HCT116 (cell line): ENCODE measurements at regions not wholly inside any gene's neighbourhood (a gene's known extent, or its start where the extent isn't known, plus 50 kb on each side); places are given as distances from the start of the nearest gene placed in this dataset.

ENCODE experiments used
- ATAC-seq: fragments of 200-7000 bp; cut with Tn5 transposase; 2 replicates; pipeline ENCODE4 v1.9.1; 2020; ENCODE audit warnings: mild to moderate bottlenecking, moderate library complexity
- BruUV-seq: library from RNA; stranded (reverse); fragments of 400-500 nt; replicated peaks from 2 replicates; lab custom pipeline; 2021; lab: Mats Ljungman, UMichigan
- CTCF ChIA-PET: fragments of 300-600 bp; sonication (Branson Sonifier 250); formaldehyde crosslinking; loops from one replicate; lab custom pipeline; 2021; ENCODE audit warnings: antibody characterized with exemption; lab: Charles Lee
- POLR2A ChIA-PET: fragments of 300-600, 350-600 bp; sonication (Branson Sonifier 250); formaldehyde crosslinking; loops from one replicate; lab custom pipeline; 2021; ENCODE audit warnings: antibody characterized with exemption; lab: Charles Lee
- RAD21 ChIA-PET, 2 experiments: fragments of 300-600 bp; sonication (Branson Sonifier 250); formaldehyde crosslinking; loops; one replicate each; lab custom pipeline; 2023; ENCODE audit warnings: low total read pairs in 2 of 2; ENCODE audit not compliant: uncharacterized antibody in 2 of 2, unreplicated experiment in 2 of 2, low non-redundant PET in 1 of 2; lab: Charles Lee
- DNase-seq: peaks from one replicate; pipeline ENCODE4 v3.0.0-alpha.2; 2010; ENCODE audit warnings: low read depth, low spot score
- H2AFZ ChIP-seq: fragments of 200-600 bp; shearing (Covaris generic), sonication (generic); 2 replicates; pipeline ENCODE4 v1.6.1; 2017; ENCODE audit warnings: low read depth, mixed run types, mixed read lengths, antibody characterized with exemption, low read length; ENCODE audit not compliant: poor library complexity, severe bottlenecking
- H3K27ac ChIP-seq: 2 replicates; pipeline ENCODE4 v1.5.1; 2012; ENCODE audit warnings: low read depth, low read length
- H3K27me3 ChIP-seq: fragments of 200-600 bp; sonication (generic); 2 replicates; pipeline ENCODE4 v1.6.1; 2016; ENCODE audit warnings: mixed run types, low read length, mixed read lengths; ENCODE audit not compliant: insufficient read depth
- H3K36me3 ChIP-seq, 2 experiments: fragments of 200-500 bp in 1 of 2; fragments of 200-600 bp in 1 of 2; sonication (Bioruptor generic) in 1 of 2; sonication (generic) in 1 of 2; 2 replicates each; pipeline versions ENCODE4 v1.5.1 to v1.6.1; 2014 to 2016; ENCODE audit warnings: low read length in 2 of 2, inconsistent platforms in 1 of 2, mixed read lengths in 1 of 2, mixed run types in 1 of 2; ENCODE audit not compliant: insufficient read depth in 2 of 2, control insufficient read depth in 1 of 2
- H3K4me1 ChIP-seq, 2 experiments: fragments of 200-600 bp in 1 of 2; sonication (generic) in 1 of 2; 2 replicates each; pipeline versions ENCODE4 v1.5.1 to v1.6.1; 2012 to 2017; ENCODE audit warnings: low read length in 2 of 2, inconsistent platforms in 1 of 2, mild to moderate bottlenecking in 1 of 2, mixed read lengths in 1 of 2, mixed run types in 1 of 2, moderate library complexity in 1 of 2; ENCODE audit not compliant: insufficient read depth in 2 of 2, control insufficient read depth in 1 of 2
- H3K4me2 ChIP-seq: fragments of 200-600 bp; sonication (generic); 2 replicates; pipeline ENCODE4 v1.6.1; 2017; ENCODE audit warnings: mixed run types, low read length, mixed read lengths
- H3K4me3 ChIP-seq, 2 experiments: fragments of 200-600 bp in 1 of 2; sonication (generic) in 1 of 2; replicated peaks in 1 of 2; 2 replicates each; pipeline ENCODE4 v1.5.1; 2011 to 2016; ENCODE audit warnings: low read length in 2 of 2, control low read depth in 1 of 2, low read depth in 1 of 2, mild to moderate bottlenecking in 1 of 2, mixed read lengths in 1 of 2, mixed run types in 1 of 2
- H3K79me2 ChIP-seq: fragments of 200-600 bp; sonication (generic); 2 replicates; pipeline ENCODE4 v1.6.1; 2017; ENCODE audit warnings: mild to moderate bottlenecking, mixed run types, low read length, moderate library complexity, mixed read lengths; ENCODE audit not compliant: insufficient read depth
- H3K9ac ChIP-seq: fragments of 200-600 bp; sonication (generic); 2 replicates; pipeline ENCODE4 v1.6.1; 2016; ENCODE audit warnings: low read length, mixed read lengths
- H3K9me2 ChIP-seq: fragments of 200-600 bp; sonication (generic), shearing (Covaris generic); 2 replicates; pipeline ENCODE4 v1.6.1; 2017; ENCODE audit warnings: mixed run types, mild to moderate bottlenecking, moderate library complexity; ENCODE audit not compliant: insufficient read depth
- H3K9me3 ChIP-seq, 2 experiments: fragments of 200-500 bp in 1 of 2; fragments of 200-600 bp in 1 of 2; sonication (Bioruptor generic) in 1 of 2; sonication (generic) in 1 of 2; 2 replicates each; pipeline ENCODE4 v1.6.1; 2014 to 2017; ENCODE audit warnings: low read length in 2 of 2, mixed read lengths in 2 of 2, inconsistent platforms in 1 of 2, low read depth in 1 of 2, mild to moderate bottlenecking in 1 of 2, mixed run types in 1 of 2, moderate library complexity in 1 of 2; ENCODE audit not compliant: control insufficient read depth in 1 of 2, insufficient read depth in 1 of 2
- H4K20me1 ChIP-seq: fragments of 200-600 bp; sonication (generic), shearing (Covaris generic); 2 replicates; pipeline ENCODE4 v1.6.1; 2017; ENCODE audit warnings: mixed run types, mild to moderate bottlenecking, moderate library complexity; ENCODE audit not compliant: insufficient read depth
- ATF3 ChIP-seq: IDR thresholded peaks from 2 replicates; pipeline ENCODE4 v1.6.1; 2012
- CBX3 ChIP-seq: IDR thresholded peaks from 2 replicates; pipeline ENCODE4 v1.6.1; 2012; ENCODE audit warnings: low read depth
- CTCF ChIP-seq, 3 experiments: fragments of 200-600 bp in 1 of 3; sonication (generic) in 1 of 3; IDR thresholded peaks in 2 of 3; conservative IDR thresholded peaks in 1 of 3; 2 replicates each; pipeline ENCODE4 v1.5.1; 2012 to 2017; ENCODE audit warnings: low read depth in 2 of 3, low read length in 2 of 3, antibody characterized with exemption in 1 of 3, borderline replicate concordance in 1 of 3, control low read depth in 1 of 3, mild to moderate bottlenecking in 1 of 3, mixed read lengths in 1 of 3, mixed run types in 1 of 3, moderate library complexity in 1 of 3; ENCODE audit not compliant: insufficient read depth in 1 of 3
- EGR1 ChIP-seq: IDR thresholded peaks from 2 replicates; pipeline ENCODE4 v1.6.1; 2012; ENCODE audit warnings: low read depth
- ELF1 ChIP-seq: IDR thresholded peaks from 2 replicates; pipeline ENCODE4 v1.6.1; 2012; ENCODE audit warnings: low read depth, borderline replicate concordance
- EZH2 ChIP-seq: fragments of 200-600 bp; sonication (generic); IDR thresholded peaks from 2 replicates; pipeline ENCODE4 v1.6.1; 2017; ENCODE audit warnings: antibody characterized with exemption, mixed run types
- FOSL1 ChIP-seq: IDR thresholded peaks from 2 replicates; pipeline ENCODE4 v1.6.1; 2012; ENCODE audit warnings: low read depth
- JUND ChIP-seq: IDR thresholded peaks from 2 replicates; pipeline ENCODE4 v1.6.1; 2012
- POLR2AphosphoS5 ChIP-seq: IDR thresholded peaks from 2 replicates; pipeline ENCODE4 v1.6.1; 2011; ENCODE audit warnings: mild to moderate bottlenecking, low read depth, low read length, moderate library complexity
- REST ChIP-seq: IDR thresholded peaks from 2 replicates; pipeline ENCODE4 v1.6.1; 2012; ENCODE audit warnings: low read depth
- SIN3A ChIP-seq: IDR thresholded peaks from 2 replicates; pipeline ENCODE4 v1.6.1; 2012; ENCODE audit warnings: low read depth
- SP1 ChIP-seq: IDR thresholded peaks from 2 replicates; pipeline ENCODE4 v1.6.1; 2012; ENCODE audit warnings: low read depth
- YY1 ChIP-seq: IDR thresholded peaks from 2 replicates; pipeline ENCODE4 v1.6.1; 2011; ENCODE audit warnings: low read length, low read depth, moderate library complexity, mild to moderate bottlenecking; ENCODE audit not compliant: insufficient replicate concordance; ENCODE audit errors: extremely low read depth
- ZFX ChIP-seq: fragments of 450-650 bp; IDR thresholded peaks from 2 replicates; pipeline ENCODE4 v1.6.1; 2017
- intact Hi-C: fragments of 100-400 bp; cut with micrococcal nuclease; formaldehyde crosslinking; loops from 2 replicates; pipeline ENCODE4 v1.10.0; 2022

DNA sequence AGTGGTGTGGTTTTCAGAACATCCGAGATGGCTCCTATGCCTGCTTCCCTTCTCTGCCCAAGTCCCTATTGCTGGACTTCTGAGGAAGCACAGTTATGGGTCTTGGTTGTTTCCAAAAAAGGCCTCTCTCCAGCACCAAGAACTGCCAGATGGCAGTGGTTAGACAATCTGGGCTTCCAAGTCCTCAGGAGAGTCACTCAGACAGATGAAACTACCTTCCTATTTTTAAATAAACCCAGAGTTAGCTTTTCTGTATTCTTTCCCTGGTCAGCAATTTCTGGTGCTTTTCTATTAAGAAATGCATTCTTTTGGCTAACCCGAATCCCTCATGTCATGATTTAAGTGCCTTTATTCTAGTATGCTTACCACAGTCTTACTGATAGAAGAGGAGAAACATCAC is 245.9 kb downstream of the PRDM2 start:
- POLR2A ChIA-PET, result no interaction called here
- no peaks in the 10 kb centered on the region for H3K79me2 ChIP-seq
- H3K9me3 ChIP-seq, result no peaks in the 10 kb centered on the region; a peak in 2 of 4 replicates
- CTCF ChIA-PET, result no interaction called here
- BruUV-seq, result no TSS peak
- no peaks in the 10 kb centered on the region for H3K9me2 ChIP-seq
- no peaks in the 10 kb centered on the region for H3K36me3 ChIP-seq
- H3K9ac ChIP-seq, result no peak overlapping the region
- no peak overlapping the region for H3K4me3 ChIP-seq
- H3K4me2 ChIP-seq, result no peak overlapping the region
- H3K27me3 ChIP-seq, result no peaks in the 10 kb centered on the region
- ATAC-seq (no peak), DNase-seq (no peak)
- TF ChIP-seq SP1, result no peak
- no peak for TF ChIP-seq FOSL1
- no peak for TF ChIP-seq YY1
- no peak for TF ChIP-seq ZFX
- no peak for TF ChIP-seq EGR1
- TF ChIP-seq CTCF (IDR thresholded peaks at IDR 0.05 in 2 of 3, conservative IDR thresholded peaks at IDR 0.05 in 1 of 3; ENCODE audit: borderline replicate concordance in 1 of 3, insufficient read depth in 1 of 3, low read depth in 2 of 3, low read length in 2 of 3), result no peak
- TF ChIP-seq ATF3, result no peak
- intact Hi-C loops, result no loop called here
- H3K4me1 ChIP-seq, result no peaks in the 10 kb centered on the region
- H3K27ac ChIP-seq, result no peak overlapping the region
- RAD21 ChIA-PET, result no interaction called here
- H2AFZ ChIP-seq, result no peak overlapping the region
- H4K20me1 ChIP-seq, result no peaks in the 10 kb centered on the region

DNA sequence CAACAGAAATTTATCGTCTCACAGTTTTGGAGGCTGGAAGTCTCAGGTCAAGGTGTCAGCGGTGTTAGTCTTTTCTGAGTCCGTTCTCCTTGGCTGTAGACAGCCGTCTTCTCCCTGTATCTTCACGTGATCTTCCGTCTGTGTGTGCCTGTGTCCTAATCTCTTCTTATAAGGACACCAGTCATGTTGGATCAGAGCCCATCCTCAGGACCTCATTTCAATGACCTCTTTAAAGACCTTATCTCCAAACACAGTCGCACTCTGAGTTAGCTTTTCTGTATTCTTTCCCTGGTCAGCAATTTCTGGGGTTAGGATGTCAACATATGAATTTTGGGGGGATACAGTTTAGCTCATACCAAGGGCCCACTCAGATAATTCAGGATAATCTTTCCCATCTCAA is 247.7 kb downstream of the PRDM2 start:
- Histone ChIP-seq H3K9me2 (no peaks in the 10 kb centered on the region), H2AFZ (no peak overlapping the region), H3K27me3 (no peaks in the 10 kb centered on the region), H3K27ac (no peak overlapping the region), H3K4me1 (no peaks in the 10 kb centered on the region), H3K4me2 (no peak overlapping the region), H3K4me3 (no peak overlapping the region), H3K9ac (no peak overlapping the region), H3K36me3 (no peaks in the 10 kb centered on the region), H4K20me1 (no peaks in the 10 kb centered on the region), H3K9me3 (no peaks in the 10 kb centered on the region; a peak in 2 of 4 replicates), H3K79me2 (no peaks in the 10 kb centered on the region)
- intact Hi-C loops, result no loop called here
- CTCF ChIA-PET, result no interaction called here
- no TSS peak for BruUV-seq
- RAD21 ChIA-PET, result no interaction called here
- POLR2A ChIA-PET, result no interaction called here
- no peak for DNase-seq
- no peak for ATAC-seq
- no peak for TF ChIP-seq SIN3A
- TF ChIP-seq REST, result no peak
- TF ChIP-seq CBX3, result no peak
- no peak for TF ChIP-seq EZH2
- TF ChIP-seq CTCF (IDR thresholded peaks at IDR 0.05 in 2 of 3, conservative IDR thresholded peaks at IDR 0.05 in 1 of 3; ENCODE audit: borderline replicate concordance in 1 of 3, insufficient read depth in 1 of 3, low read depth in 2 of 3, low read length in 2 of 3), result no peak
- TF ChIP-seq ELF1, result no peak
- TF ChIP-seq JUND, result no peak
- no peak for TF ChIP-seq POLR2AphosphoS5
